NOMO-1 treated with DMSO at 0.1 percent for 48 hours (cell line): ENCODE measurements at regions not wholly inside any gene's neighbourhood (a gene's known extent, or its start where the extent isn't known, plus 50 kb on each side); places are given as distances from the start of the nearest gene placed in this dataset.
"Not testable (repeated sequence)": the region's sequence is repeated elsewhere in the genome, so short reads cannot be mapped to it uniquely, and the experiment has no call there.

Experiments used
- DNase-seq: peaks from one replicate; lab custom pipeline; 2025; ENCODE audit not compliant: unreplicated experiment; lab: John Stamatoyannopoulos, UW

DNA sequence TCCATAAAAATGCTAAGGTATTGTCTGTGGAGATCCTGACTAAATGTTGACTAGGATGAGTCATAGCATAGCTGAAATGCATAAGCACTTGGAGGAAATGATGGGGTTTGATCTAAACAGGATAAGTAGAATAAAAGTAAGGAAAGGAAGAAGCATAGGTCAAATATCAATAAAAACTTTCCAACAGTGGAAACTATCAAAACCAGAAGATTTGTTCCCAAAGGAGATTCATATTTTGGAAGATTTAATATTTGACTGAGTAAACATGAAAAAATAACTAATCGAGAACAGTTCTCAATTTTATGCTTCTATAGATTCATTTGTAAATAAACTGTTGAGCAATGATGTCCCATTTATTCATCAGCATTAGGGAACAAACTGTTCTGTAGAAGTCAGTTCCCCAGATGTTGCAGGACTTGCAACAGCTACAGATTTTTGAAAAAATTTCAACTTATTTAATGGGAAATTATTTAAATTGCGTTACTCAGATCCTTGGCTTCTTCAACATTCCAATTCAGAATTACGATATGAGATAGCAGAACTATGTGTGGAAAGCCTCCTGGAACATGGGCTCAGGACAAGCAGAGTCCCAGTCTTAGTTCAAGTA is 133.7 kb upstream of the TBX18 start:
- no peak for DNase-seq

DNA sequence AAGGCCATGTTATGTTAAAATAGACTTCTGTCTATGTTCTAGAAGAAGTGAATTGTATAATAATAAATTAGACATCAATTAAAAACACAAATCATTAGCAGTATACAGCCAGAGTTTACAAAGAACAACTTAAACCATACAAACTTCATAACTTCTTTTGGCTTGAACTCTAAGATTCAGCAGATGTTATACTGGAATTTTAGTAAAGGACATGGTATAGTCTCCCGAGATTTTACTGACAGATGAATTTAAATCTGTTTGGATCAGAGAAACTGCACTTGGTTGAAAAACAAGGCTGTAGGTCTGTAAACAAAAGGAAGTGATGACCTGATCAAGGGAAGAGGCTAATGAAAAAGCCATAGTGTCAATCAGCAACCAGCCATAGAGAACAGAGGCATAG is 132.6 kb upstream of the TBX18 start:
- no peak for DNase-seq

DNA sequence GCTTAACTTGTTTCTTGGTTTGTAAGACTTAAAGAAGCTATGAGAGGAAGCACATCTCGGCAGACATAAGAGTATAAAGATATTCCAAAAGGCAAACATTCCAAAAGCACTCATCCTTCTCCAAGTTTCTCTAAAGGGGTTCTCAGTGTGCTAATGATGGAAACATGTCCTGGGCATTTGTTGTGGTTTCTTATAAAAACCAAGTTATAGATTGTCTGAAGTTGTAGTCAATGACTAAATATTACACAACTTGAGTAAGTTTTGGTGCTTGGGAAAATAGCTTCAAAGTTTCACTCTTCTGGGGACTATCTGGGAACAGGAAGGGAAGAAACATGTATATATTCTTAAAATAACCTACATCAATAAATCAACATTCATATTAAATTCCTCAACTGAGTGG is 128.3 kb upstream of the TBX18 start:
- DNase-seq: no peak

DNA sequence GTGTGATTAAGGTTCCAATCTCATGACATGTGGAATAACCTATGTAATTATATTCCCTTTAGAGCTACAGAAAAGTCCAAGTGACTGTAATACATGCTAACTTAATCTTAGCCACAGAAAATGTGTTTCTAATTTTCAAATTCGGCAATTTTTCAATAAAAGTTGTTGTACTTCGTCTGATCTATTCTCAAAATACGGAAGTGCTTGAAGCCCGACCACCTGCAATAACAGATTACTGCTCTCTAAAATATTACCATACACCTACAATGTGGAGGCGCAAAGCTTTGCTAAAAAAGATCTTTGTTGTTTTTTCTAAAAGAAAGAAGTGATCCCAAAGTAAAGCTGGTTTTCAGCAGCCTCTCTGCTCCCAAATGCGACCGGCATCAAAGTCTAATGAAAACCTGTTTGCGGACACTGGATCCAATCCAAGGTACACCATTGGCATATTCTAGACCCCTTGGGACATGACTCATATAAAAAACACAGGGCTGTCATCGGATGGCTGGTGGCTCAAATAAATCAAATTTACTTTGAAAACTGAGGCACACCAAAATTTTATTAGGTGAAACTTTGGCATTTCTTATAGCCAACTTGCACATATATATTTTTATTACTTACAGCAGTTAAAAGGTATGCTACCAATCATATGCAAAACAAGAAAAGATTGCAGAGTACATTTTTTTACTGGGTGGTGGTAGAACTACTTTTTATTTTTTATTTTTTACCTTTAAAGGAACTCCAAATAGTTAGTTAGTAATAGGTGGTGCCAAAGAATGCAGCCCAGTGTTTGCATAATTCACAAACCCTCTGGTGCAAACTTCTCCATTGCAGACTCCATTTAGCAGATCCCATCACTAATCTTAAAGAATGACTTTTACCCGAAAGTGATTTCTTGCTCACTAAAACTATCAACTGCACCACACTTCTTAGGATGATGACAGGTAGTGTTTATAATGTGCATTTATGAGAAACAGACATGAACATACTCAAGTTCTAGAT is 118.7 kb upstream of the TBX18 start:
- DNase-seq: no peak

DNA sequence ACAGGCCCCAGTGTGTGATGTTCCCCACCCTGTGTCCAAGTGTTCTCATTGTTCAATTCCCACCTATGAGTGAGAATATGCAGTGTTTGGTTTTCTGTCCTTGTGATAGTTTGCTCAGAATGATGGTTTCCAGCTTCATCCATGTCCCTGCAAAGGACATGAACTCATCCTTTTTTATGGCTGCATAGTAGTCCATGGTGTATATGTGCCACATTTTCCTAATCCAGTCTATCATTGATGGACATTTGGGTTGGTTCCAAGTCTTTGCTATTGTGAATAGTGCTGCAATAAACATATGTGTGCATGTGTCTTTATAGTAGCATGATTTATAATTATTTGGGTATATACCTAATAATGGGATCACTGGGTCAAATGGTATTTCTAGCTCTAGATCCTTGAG is 115.0 kb upstream of the TBX18 start:
- not testable (repeated sequence) for DNase-seq

DNA sequence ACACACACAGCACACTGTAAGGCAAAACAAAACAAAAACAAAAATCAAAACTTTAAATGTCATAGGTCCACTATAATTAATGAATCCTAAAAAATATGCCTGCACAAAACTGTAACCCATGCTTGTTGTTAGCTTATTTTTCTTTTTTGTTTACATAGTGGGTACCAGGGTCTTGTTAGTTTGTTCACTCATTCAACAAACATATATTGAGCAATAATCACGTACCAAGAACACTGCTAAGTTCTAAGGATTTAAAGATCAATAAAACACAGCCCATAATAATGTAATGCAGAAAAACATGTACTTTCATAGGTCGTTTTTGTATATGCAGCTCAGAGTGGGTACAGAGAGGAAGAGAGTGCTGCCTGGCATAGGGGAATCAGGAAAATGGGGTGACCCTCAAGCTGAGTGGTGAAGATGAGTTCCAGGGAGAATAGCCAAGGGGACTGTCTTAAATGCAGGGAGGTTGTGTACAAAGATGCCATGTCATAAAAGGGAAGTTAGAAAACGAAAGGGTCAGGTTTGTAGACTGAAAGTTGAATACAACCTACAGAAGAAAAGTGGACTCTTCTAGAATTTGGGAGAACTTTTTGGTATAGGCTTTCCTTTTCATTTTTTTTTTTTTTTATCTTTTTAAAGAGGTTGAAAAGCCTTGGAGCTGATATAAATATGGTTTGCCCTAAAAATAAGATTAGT is 113.3 kb upstream of the TBX18 start:
- no peak for DNase-seq

DNA sequence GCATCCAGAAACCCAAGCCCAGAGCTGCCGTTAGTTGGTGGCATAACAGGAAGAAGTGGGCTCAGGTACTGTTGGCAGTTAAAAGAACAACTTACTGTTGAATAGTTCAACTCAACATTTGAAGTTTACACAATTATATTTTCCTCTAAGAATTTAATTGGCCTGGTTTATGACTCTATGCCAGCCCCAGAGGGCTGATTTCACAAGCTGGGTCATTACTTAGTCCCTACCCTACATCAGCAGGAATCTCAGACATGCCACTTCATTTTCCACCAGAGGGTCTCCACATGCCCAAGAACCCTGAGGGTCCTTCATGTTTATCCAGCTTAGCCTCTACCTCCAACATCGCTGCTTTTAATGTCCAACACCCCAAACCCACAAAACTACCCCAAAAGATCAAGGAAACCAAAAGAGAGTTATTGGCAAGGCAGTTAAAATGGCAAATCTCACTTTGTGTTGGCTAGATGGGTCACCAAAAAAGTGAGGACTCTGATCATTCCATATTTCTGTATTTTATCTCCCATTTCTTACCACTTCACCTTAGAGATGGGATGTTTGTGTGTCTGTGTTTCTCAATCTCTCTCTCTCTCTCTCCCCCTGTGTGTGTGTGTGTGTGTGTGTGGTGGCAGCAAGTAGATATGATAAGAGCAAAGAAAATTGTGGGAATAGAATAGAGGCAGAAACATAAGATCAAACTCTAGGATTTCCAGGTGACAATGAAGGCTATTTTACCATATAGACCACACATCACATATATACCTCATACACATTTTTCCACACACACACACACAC is 112.5 kb upstream of the TBX18 start:
- DNase-seq: no peak

GRCh38 chr6:84872996-84873723 is 108.8 kb upstream of the TBX18 start:
- no peak for DNase-seq

GRCh38 chr6:84871925-84872324 is 107.5 kb upstream of the TBX18 start:
- no peak for DNase-seq

DNA sequence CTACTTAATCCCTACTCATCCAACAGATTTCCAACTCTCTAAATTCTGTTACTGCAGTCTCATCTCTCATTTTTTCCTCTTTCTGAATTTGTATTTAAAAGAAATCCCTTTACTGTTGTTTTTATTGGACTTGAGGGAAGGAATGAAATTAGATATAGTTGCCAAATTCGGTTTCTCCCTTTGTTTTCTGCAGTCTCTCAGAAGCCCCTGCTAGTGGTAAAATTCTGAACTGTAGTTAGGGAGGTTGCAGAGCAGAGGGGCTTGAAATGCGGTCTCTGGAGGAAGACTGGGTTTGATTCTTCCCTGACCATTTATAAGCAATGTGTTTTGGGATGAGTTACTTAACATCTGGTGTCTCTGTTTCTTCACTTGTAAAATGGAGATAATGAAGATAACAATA is 106.3 kb upstream of the TBX18 start:
- no peak for DNase-seq

GRCh38 chr6:84868149-84868548 is 103.8 kb upstream of the TBX18 start:
- no peak for DNase-seq

DNA sequence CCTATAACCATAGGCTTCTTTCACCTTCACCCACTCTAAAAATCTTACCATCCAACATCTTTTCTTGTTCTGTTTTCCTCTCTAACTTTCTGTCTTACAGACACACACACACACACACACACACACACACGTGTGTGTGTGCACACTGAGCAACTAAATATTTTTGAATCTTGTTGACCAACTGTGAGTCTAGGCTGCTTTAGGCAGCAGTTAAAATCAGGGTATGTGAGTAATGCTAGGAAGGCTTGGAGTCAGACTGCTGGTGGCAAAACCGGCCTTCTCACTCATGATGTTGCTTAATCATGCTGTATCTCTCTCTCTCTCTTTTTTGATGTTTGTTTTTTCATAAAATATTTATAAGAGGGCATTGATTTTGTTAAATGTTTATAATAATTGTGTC is 103.1 kb upstream of the TBX18 start:
- no peak for DNase-seq

DNA sequence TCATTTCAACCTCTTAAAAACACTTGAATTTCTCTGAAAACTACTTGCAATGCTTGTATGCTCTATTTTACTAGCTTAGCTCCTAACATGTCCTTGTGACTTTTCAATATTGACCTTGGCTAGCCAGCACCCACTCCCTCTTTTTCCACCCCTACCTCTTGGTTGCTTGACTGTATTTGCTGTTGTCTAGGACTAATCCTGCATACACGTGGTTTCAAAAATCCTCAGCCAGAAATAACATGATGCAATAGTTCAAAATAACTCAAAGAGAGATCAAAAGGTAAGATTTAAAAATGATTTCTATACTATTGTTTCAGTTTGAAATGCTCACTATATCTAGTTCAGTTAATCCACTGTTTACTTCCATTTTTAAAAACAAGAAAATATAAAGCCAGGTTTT is 102.3 kb upstream of the TBX18 start:
- no peak for DNase-seq

- DNase-seq: not testable (repeated sequence)
Measured at GRCh38 chr6:84865372-84865771, 101.0 kb upstream of the TBX18 start.

GRCh38 chr6:84862843-84863242 is 98.4 kb upstream of the TBX18 start:
- DNase-seq: no peak

- DNase-seq: no peak
Measured at GRCh38 chr6:84860920-84861319, 96.5 kb upstream of the TBX18 start.

GRCh38 chr6:84860509-84860908 is 96.1 kb upstream of the TBX18 start:
- no peak for DNase-seq

DNA sequence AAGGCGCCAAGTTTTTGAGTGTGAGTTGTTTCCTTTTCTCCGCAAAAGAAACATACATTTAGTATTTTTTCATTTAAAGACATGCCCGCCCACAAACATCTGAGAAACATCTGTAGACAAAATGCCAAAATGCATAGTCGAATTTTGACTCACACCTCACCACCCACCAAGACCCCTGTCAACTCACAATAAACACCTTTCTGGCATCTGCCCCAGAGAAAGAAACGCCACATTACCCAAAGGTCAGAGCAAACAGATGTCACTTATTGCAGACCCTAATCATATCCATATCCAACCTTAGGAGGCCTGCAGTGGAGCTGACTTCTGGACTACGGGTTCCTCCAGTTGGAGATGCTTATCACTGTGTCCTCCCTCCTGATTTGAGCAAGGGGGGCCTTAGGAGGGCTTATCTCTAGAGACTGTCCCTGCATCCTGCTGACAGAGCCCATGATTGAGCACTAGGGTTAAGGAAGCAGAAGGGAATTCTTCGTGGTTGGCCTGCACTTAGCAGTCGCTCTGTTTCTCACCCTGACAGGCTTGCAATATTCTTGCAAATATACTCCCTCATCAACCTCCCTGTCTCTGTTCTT is 90.5 kb upstream of the TBX18 start:
- no peak for DNase-seq

GRCh38 chr6:84853901-84854300 is 89.5 kb upstream of the TBX18 start:
- no peak for DNase-seq

GRCh38 chr6:84848960-84849359 is 84.6 kb upstream of the TBX18 start:
- no peak for DNase-seq
